ENCODE measurements at regions not wholly inside any gene's neighbourhood (a gene's known extent, or its start where the extent isn't known, plus 50 kb on each side); places are given as distances from the start of the nearest gene placed in this dataset.

DNA sequence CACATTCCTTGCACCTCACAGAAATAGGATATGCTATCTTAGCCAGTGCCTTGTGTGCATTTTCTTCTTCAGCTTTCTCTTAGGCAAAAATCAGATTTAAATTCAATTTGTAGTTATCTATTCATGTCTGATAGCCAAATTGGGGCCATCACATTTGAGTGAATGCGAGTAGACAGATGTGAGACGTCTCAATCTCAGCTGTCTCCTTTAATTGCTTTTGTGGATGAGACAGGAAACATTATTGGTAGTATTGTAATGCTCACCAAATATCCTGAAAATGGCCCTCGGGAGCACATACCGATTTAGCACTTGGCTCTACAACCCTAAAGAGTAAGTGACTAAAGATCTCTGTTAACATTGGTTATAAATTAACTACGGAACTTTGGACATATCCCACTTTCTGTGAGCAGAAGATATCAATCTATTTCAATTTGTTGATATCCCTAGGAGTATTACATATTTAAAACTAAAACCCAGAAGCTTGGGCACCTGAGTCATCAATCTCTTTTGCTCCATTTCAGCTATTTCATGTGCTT, 1012.5 kb upstream of the TMEM132C start:
- ATAC-seq (ENCODE audit: insufficient read depth, low FRiP score) (no peak), DNase-seq (no peak)
- H3K4me1 ChIP-seq (ENCODE audit: control insufficient read depth in 5 of 5, insufficient read depth in 5 of 5, low read length in 5 of 5): no peaks in the 10 kb centered on the region
- H3K27me3 ChIP-seq (ENCODE audit: control insufficient read depth in 3 of 3, insufficient read depth in 3 of 3, low read length in 2 of 3): no peaks in the 10 kb centered on the region
- 74 to 81% methylated on average over 5 of the region's 5 CpGs for WGBS, 2 donors
- no peaks in the 10 kb centered on the region for H3K9me3 ChIP-seq (ENCODE audit: control insufficient read depth in 4 of 4, insufficient read depth in 3 of 4, low read length in 3 of 4)
- H3K9ac ChIP-seq (ENCODE audit: insufficient read depth in 1 of 2, low read length in 2 of 2): no peak overlapping the region
- no peak overlapping the region for H3K4me3 ChIP-seq
- TF ChIP-seq, protein P1, sequence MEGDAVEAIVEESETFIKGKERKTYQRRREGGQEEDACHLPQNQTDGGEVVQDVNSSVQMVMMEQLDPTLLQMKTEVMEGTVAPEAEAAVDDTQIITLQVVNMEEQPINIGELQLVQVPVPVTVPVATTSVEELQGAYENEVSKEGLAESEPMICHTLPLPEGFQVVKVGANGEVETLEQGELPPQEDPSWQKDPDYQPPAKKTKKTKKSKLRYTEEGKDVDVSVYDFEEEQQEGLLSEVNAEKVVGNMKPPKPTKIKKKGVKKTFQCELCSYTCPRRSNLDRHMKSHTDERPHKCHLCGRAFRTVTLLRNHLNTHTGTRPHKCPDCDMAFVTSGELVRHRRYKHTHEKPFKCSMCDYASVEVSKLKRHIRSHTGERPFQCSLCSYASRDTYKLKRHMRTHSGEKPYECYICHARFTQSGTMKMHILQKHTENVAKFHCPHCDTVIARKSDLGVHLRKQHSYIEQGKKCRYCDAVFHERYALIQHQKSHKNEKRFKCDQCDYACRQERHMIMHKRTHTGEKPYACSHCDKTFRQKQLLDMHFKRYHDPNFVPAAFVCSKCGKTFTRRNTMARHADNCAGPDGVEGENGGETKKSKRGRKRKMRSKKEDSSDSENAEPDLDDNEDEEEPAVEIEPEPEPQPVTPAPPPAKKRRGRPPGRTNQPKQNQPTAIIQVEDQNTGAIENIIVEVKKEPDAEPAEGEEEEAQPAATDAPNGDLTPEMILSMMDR (IDR thresholded peaks at IDR 0.05; ENCODE audit: control extremely low read depth, extremely low read depth): no peak
- H3K36me3 ChIP-seq (ENCODE audit: control insufficient read depth in 4 of 4, insufficient read depth in 4 of 4, low read length in 4 of 4): no peaks in the 10 kb centered on the region
- no peak overlapping the region for H3K27ac ChIP-seq (ENCODE audit: low read depth in 1 of 2, low read length in 1 of 2)

DNA sequence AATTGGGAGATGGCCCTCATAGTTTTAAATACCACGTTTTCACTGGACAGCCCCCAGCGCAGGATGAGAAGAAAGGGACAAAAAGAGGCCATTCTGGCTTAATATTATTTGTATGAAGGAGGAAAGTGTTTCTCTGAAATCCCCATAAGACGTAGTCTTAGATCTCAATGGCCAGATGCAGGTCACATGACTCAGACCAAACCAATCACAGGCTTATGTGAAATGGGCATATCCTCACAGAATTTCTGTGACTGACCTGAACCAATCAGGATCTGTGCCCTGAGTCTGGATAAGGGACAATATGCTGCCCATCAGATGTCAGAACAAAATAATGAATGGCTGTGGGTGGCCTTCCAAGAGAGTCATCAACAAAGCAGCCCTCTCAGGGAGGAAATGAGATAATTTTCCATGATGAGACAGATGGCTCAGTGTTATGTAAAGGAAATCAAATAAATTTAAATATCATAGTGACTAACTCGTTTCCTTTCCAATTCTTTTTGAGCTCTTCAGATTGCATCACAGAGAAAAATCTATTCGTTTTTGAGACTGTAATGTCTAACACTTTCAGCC, 1009.5 kb upstream of the TMEM132C start:
- WGBS, 2 donors: 75 to 81% methylated on average over 5 of the region's 5 CpGs
- no peaks in the 10 kb centered on the region for H3K9me3 ChIP-seq (ENCODE audit: control insufficient read depth in 4 of 4, insufficient read depth in 3 of 4, low read length in 3 of 4)
- H3K9ac ChIP-seq (ENCODE audit: insufficient read depth in 1 of 2, low read length in 2 of 2): no peak overlapping the region
- H3K27me3 ChIP-seq (ENCODE audit: control insufficient read depth in 3 of 3, insufficient read depth in 3 of 3, low read length in 2 of 3): no peaks in the 10 kb centered on the region
- ATAC-seq (ENCODE audit: insufficient read depth, low FRiP score) (no peak), DNase-seq (no peak)
- no peak overlapping the region for H3K4me3 ChIP-seq
- H3K36me3 ChIP-seq (ENCODE audit: control insufficient read depth in 4 of 4, insufficient read depth in 4 of 4, low read length in 4 of 4): no peaks in the 10 kb centered on the region
- no peaks in the 10 kb centered on the region for H3K4me1 ChIP-seq (ENCODE audit: control insufficient read depth in 5 of 5, insufficient read depth in 5 of 5, low read length in 5 of 5)
- no peak overlapping the region for H3K27ac ChIP-seq (ENCODE audit: low read depth in 1 of 2, low read length in 1 of 2)
- TF ChIP-seq, protein P1 (IDR thresholded peaks at IDR 0.05; ENCODE audit: control extremely low read depth, extremely low read depth): no peak

DNA sequence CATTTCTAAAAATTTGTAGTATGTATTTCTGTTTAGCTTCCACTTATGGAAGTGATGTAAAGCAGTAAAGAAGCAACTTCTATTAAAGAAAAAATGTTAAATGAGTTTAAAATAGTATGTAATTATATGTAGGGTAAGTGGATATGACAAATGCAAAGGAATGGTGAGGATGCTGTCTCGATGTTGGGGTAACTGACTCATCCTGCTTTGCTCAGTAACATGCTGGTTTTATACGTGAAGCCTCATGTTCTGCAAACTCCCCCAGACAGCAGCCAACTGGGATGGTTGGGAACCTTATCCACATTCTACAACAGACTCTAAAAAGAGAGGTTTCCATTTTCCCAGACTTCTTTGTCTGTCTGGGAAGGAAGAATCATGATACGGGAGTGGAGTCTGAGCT, 1006.4 kb upstream of the TMEM132C start:
- Histone ChIP-seq H3K4me1 (ENCODE audit: control insufficient read depth in 5 of 5, insufficient read depth in 5 of 5, low read length in 5 of 5) (no peaks in the 10 kb centered on the region), H3K27me3 (ENCODE audit: control insufficient read depth in 3 of 3, insufficient read depth in 3 of 3, low read length in 2 of 3) (no peaks in the 10 kb centered on the region), H3K4me3 (no peak overlapping the region), H3K27ac (ENCODE audit: low read depth in 1 of 2, low read length in 1 of 2) (no peak overlapping the region), H3K36me3 (ENCODE audit: control insufficient read depth in 4 of 4, insufficient read depth in 4 of 4, low read length in 4 of 4) (no peaks in the 10 kb centered on the region), H3K9me3 (ENCODE audit: control insufficient read depth in 4 of 4, insufficient read depth in 3 of 4, low read length in 3 of 4) (peaks cover 0 to 2% (median 0%) of the 10 kb centered on the region in 4 donors), H3K9ac (ENCODE audit: insufficient read depth in 1 of 2, low read length in 2 of 2) (no peak overlapping the region)
- TF ChIP-seq, protein P1 (IDR thresholded peaks at IDR 0.05; ENCODE audit: control extremely low read depth, extremely low read depth): no peak
- ATAC-seq (ENCODE audit: insufficient read depth, low FRiP score) (no peak), DNase-seq (no peak)
- WGBS, 2 donors: 88 to 89% methylated on average over 3 of the region's 3 CpGs

DNA sequence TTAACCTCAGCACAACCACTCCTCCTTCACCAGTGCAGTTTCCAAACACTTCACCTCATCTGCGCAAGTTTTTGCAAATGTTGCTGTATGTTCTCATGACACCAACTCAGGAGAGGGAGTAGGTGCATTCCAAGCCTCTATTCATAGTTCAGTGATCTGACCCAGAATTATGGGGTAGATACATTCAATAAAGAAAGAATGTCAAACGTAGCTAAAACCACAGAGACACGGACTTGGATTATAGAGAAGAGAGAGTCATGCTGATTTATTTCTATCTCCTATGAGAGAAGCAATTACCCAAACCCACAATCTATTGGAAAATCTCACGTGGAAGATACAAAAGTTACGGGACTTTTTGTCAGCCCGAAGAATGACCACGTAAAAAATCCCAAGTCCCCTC, 1006.0 kb upstream of the TMEM132C start:
- Histone ChIP-seq H3K36me3 (ENCODE audit: control insufficient read depth in 4 of 4, insufficient read depth in 4 of 4, low read length in 4 of 4) (no peaks in the 10 kb centered on the region), H3K27ac (ENCODE audit: low read depth in 1 of 2, low read length in 1 of 2) (no peak overlapping the region), H3K9me3 (ENCODE audit: control insufficient read depth in 4 of 4, insufficient read depth in 3 of 4, low read length in 3 of 4) (peaks cover 0 to 2% (median 0%) of the 10 kb centered on the region in 4 donors), H3K9ac (ENCODE audit: insufficient read depth in 1 of 2, low read length in 2 of 2) (no peak overlapping the region), H3K4me1 (ENCODE audit: control insufficient read depth in 5 of 5, insufficient read depth in 5 of 5, low read length in 5 of 5) (no peaks in the 10 kb centered on the region), H3K27me3 (ENCODE audit: control insufficient read depth in 3 of 3, insufficient read depth in 3 of 3, low read length in 2 of 3) (no peaks in the 10 kb centered on the region), H3K4me3 (no peak overlapping the region)
- ATAC-seq (ENCODE audit: insufficient read depth, low FRiP score): no peak
- DNase-seq: no peak
- 84 to 90% methylated on average over 7 of the region's 7 CpGs for WGBS, 2 donors
- TF ChIP-seq, protein P1 (IDR thresholded peaks at IDR 0.05; ENCODE audit: control extremely low read depth, extremely low read depth): no peak
